ENCODE measurements at regions not wholly inside any gene's neighbourhood (a gene's known extent, or its start where the extent isn't known, plus 50 kb on each side); places are given as distances from the start of the nearest gene placed in this dataset.
"Not testable (repeated sequence)": the region's sequence is repeated elsewhere in the genome, so short reads cannot be mapped to it uniquely, and the experiment has no call there.

- intact Hi-C loops (cut with DNase I): no loop called here
- no peaks in the 10 kb centered on the region for H3K9me3 ChIP-seq
- no peaks in the 10 kb centered on the region for H3K27me3 ChIP-seq
- no peak for ATAC-seq
- H3K36me3 ChIP-seq: no peaks in the 10 kb centered on the region
- no peak for TF ChIP-seq CTCF (IDR thresholded peaks at IDR 0.05)
- H3K4me3 ChIP-seq: no peak overlapping the region
- H3K4me1 ChIP-seq: no peaks in the 10 kb centered on the region
- DNase-seq: no peak
- H3K27ac ChIP-seq: no peak overlapping the region
Observed at GRCh38 chr12:105507311-105508038, 177.0 kb downstream of the C12orf75 start.

GRCh38 chr12:105508096-105508495 is 177.6 kb downstream of the C12orf75 start:
- intact Hi-C loops (cut with DNase I): no loop called here

GRCh38 chr12:105510526-105510925 is 180.0 kb downstream of the C12orf75 start:
- H3K27me3 ChIP-seq: no peaks in the 10 kb centered on the region
- TF ChIP-seq CTCF (IDR thresholded peaks at IDR 0.05): no peak

More at GRCh38 chr12:105508096-105508495, 177.6 kb downstream of the C12orf75 start:
- no peaks in the 10 kb centered on the region for H3K27me3 ChIP-seq
- DNase-seq (no peak), ATAC-seq (no peak)
- no peaks in the 10 kb centered on the region for H3K4me1 ChIP-seq
- H3K27ac ChIP-seq: no peak overlapping the region
- no peak overlapping the region for H3K4me3 ChIP-seq
- no peaks in the 10 kb centered on the region for H3K9me3 ChIP-seq
- H3K36me3 ChIP-seq: no peaks in the 10 kb centered on the region
- TF ChIP-seq CTCF (IDR thresholded peaks at IDR 0.05): no peak

GRCh38 chr12:105512861-105513260 is 182.4 kb downstream of the C12orf75 start:
- H3K4me1 ChIP-seq; H3K4me3 ChIP-seq; H3K9me3 ChIP-seq; DNase-seq; H3K36me3 ChIP-seq; H3K27ac ChIP-seq; intact Hi-C loops (cut with DNase I); ATAC-seq; H3K27me3 ChIP-seq: not testable (repeated sequence)

More at GRCh38 chr12:105510526-105510925, 180.0 kb downstream of the C12orf75 start:
- Histone ChIP-seq H3K36me3 (no peaks in the 10 kb centered on the region), H3K4me3 (no peak overlapping the region), H3K27ac (no peak overlapping the region), H3K9me3 (no peaks in the 10 kb centered on the region), H3K4me1 (no peaks in the 10 kb centered on the region)
- DNase-seq: no peak
- no peak for ATAC-seq
- intact Hi-C loops (cut with DNase I): no loop called here

GRCh38 chr12:105522166-105522825 is 191.8 kb downstream of the C12orf75 start:
- Histone ChIP-seq H3K36me3 (no peaks in the 10 kb centered on the region), H3K4me1 (peaks cover 13% of the 10 kb centered on the region), H3K27ac (no peak overlapping the region), H3K27me3 (no peaks in the 10 kb centered on the region), H3K4me3 (no peak overlapping the region), H3K9me3 (no peaks in the 10 kb centered on the region)
- ATAC-seq (no peak), DNase-seq (no peak)
- intact Hi-C loops (cut with DNase I): no loop called here
- no peak for TF ChIP-seq CTCF (IDR thresholded peaks at IDR 0.05)
